HG03571 (cell line): ENCODE measurements at regions not wholly inside any gene's neighbourhood (a gene's known extent, or its start where the extent isn't known, plus 50 kb on each side); places are given as distances from the start of the nearest gene placed in this dataset.
"Not testable (repeated sequence)": the region's sequence is repeated elsewhere in the genome, so short reads cannot be mapped to it uniquely, and the experiment has no call there.

ENCODE experiments used
- ATAC-seq: cut with Tn5 transposase; IDR thresholded peaks from one replicate; pipeline ENCODE4 v1.9.1; 2021; ENCODE audit not compliant: unreplicated experiment

- not testable (repeated sequence) for ATAC-seq
Measured at GRCh38 chr18:76611750-76612045, 116.7 kb upstream of the ZNF516 start.

DNA sequence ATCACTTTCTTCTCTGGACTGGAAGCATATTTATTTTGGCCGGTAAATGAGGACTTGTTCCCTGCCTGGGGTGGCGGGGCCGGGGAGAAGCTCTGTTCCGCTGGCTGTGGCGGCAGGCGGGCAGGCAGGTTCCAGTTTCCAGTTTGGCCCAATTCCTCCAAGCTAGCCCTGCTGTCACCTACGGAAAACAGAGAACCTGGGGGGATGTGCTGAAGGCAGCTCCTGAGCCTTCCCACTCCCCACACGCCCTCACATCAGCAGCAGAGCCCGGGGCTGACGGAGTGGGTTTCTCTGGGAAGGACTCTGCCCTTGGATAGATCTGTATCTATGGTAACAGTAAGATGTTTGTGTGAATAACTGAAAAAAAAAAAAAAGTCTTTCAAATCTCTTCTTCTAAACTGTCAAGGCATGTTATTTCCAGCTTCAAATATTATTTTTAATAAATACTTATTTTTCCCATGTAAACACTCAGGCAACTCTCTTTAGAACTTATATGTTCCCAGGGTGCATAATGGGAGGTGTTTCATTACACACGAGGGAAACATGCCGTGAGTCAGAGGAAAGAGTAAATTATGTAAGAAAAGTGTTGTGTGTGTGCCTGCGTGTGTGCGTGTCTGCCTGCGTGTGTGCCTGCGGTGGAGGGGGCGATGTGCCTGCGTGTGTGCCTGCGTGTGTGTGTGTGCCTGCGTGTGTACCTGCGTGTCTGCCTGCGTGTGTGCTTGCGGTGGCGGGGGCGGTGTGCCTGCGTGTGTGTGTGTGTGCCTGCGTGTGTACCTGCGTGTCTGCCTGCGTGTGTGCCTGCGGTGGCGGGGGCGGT is 116.1 kb upstream of the ZNF516 start:
- ATAC-seq = no peak

DNA sequence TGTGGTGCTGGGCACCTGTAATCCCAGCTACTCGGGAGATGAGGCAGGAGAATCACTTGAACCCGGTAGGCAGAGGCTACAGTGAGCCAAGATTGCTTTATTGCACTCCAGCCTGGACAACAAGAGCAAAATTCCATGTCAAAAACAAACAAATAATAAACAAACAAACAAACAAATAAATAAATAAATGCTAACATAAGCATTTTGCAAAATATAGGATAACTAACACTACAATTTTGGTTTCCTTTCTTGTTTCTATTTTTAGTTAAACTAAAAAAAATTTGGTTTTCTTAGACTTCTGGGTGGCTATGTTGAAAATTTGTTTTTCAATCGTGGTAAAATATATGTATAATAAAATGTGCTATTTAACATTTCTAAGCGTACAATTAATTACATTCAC is 115.0 kb upstream of the ZNF516 start:
- no peak for ATAC-seq

GRCh38 chr18:76605341-76605929 is 110.4 kb upstream of the ZNF516 start:
- ATAC-seq = no peak

GRCh38 chr18:76604935-76605240 is 109.8 kb upstream of the ZNF516 start:
- no peak for ATAC-seq

GRCh38 chr18:76604108-76604934 is 109.3 kb upstream of the ZNF516 start:
- ATAC-seq = no peak

- no peak for ATAC-seq
Measured at GRCh38 chr18:76602191-76602590, 107.1 kb upstream of the ZNF516 start.

GRCh38 chr18:76600076-76600475 is 105.0 kb upstream of the ZNF516 start:
- not testable (repeated sequence) for ATAC-seq

- ATAC-seq = no peak
Measured at GRCh38 chr18:76594966-76595365, 99.9 kb upstream of the ZNF516 start.

GRCh38 chr18:76593843-76594242 is 98.8 kb upstream of the ZNF516 start:
- no peak for ATAC-seq

GRCh38 chr18:76592981-76593381 is 97.9 kb upstream of the ZNF516 start:
- no peak for ATAC-seq

DNA sequence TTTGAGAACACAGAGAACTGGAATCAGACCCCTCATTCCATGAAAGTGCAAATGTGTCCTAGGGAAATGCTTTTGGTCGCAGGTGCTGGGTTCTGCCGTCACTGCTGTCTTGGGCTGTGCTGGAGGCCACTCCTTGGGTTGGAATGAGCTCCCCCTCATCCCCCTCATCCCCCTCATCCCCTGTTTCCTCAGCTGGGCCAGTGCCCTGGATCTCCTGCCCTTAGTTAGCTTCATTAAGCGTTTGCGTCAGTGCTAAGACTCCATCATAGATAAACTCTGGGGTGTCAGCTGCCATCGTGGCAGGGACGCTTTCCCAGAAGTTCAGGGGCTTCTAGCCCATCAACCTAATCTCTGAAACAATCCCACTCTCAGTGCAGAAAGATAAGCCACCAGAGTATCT is 97.1 kb upstream of the ZNF516 start:
- ATAC-seq = no peak

DNA sequence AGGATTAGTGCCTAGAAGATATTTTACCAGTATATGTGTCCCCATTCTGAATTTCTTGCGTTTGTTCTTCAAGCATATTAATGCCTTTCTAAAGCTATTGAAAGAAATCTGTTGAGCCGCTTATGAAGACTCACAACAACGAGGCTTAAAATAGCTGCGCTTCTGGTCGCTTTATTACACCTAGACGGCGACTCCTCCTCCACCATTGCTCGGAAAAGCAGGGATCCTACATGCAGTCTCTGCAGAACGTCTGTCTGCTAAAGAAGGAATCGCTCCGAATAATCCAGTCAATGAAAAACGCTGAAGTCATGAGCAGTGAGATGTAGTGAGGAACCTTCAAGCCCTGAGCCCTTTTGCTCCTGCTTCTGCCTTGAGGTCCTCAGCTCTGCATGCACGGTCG is 94.8 kb upstream of the ZNF516 start:
- no peak for ATAC-seq

- no peak for ATAC-seq
Measured at GRCh38 chr18:76589316-76589715, 94.3 kb upstream of the ZNF516 start.

DNA sequence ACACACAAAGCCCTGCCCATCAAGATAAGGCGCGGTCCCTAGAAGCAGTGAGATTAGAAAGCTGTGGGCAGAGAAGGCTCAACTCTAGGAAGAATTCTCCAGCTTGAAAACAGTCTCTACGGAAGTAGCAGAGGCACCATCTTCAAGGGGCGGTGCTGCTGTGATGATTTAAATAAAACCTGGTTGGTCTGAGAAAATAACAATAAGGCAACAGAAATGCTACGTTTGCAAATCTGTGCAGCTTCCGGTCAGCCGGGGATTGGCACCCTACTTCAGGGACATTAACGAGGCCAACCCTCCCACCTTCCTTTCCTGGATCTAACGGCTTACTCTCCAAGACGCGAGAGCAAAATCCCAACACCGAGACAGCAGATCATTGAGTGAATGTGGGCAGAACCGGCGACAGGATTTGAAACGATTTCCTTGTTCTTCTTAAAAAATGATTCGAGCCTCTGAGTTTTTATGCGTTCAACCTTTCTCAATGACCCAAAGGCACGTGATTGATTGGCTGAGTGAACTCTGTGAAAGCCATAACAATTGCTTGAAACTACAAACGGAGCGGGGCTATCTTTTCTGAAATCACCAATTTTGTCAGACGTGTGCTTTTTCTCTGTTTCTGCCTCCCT is 93.7 kb upstream of the ZNF516 start:
- no peak for ATAC-seq

DNA sequence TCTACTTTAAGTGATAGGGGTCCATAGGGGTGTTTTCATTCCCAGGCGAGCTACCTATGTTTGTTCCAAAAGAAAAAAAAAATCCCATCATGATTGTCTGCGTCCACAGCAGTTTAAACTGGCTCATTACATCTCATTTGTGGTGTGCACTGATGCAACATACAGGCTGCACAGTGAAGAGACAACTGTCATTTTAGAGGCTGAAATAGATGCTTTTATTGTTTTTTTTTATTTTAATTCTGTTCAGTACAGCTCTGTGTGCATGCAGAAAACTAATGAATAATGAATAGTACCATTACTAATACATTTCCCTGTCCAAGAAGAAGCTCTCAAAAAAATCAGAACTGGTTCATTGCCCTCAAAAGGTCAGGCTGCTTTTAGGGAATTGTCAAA is 92.8 kb upstream of the ZNF516 start:
- ATAC-seq = no peak

GRCh38 chr18:76587147-76587878 is 92.3 kb upstream of the ZNF516 start:
- no peak for ATAC-seq

GRCh38 chr18:76584414-76585310 is 89.6 kb upstream of the ZNF516 start:
- no peak for ATAC-seq

- no peak for ATAC-seq
Measured at GRCh38 chr18:76581261-76581660, 86.2 kb upstream of the ZNF516 start.

DNA sequence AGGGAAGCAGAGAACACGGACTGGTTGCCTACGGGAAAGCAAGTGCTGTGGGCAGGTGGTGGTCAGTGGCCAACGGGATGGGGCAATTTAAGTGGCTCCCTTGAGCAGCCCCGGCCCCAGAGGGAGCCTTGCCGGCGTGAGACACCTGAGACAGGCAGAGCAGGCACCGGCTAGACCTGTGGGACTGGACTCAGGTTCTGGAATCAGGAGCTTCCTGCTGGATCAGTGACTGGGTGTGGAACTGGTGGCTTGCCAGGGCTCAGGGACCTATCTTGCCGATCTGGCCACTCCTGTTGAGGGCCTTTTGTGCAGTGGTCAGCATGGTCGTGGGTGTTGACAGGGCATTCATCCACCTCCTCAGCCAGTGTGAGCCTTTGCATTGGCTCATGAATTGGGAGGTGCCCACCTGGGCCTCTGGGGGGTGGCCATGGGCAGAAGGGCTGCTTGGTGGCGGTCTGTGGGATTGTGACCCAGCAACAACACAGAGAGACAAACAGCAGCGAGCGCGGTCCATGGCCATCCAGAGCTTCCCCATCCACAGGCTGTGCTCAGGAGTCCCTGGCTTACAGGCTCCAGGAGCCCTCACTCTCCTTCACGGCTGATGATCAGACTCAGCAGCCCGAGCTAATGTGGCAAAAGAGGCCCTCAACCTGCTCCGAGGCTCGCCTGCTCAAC is 85.4 kb upstream of the ZNF516 start:
- ATAC-seq = no peak
